ENCODE measurements at regions not wholly inside any gene's neighbourhood (a gene's known extent, or its start where the extent isn't known, plus 50 kb on each side); places are given as distances from the start of the nearest gene placed in this dataset.

DNA sequence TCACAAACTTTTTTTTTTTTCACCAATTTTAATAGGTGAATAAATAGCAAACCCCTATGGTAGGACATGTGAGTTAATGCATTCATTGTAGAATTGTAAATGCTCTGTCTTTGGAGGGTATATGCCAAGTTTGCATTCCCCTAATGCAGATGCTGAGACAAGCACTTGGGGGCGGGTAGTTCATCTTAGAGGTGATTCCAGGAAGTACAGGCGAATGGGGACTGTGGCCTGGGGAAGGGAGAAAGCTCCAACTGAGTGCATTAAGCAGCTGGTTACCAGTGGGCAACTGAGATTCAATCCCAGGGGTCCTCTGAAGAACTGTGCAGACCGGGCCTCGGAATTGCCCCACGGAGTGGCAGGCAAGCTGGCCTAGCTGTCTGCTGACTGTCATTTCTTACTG lies 107.6 kb downstream of the ZNF664 start:
- Histone ChIP-seq H3K4me3 (no peak overlapping the region), H3K36me3 (no peaks in the 10 kb centered on the region), H3K27me3 (no peaks in the 10 kb centered on the region), H3K9me3 (no peaks in the 10 kb centered on the region), H3K27ac (no peak overlapping the region), H3K4me1 (no peaks in the 10 kb centered on the region)
- no peak for TF ChIP-seq POLR2A (IDR thresholded peaks at IDR 0.05)
- no peak for TF ChIP-seq EP300 (IDR thresholded peaks at IDR 0.05)
- TF ChIP-seq, protein P1, sequence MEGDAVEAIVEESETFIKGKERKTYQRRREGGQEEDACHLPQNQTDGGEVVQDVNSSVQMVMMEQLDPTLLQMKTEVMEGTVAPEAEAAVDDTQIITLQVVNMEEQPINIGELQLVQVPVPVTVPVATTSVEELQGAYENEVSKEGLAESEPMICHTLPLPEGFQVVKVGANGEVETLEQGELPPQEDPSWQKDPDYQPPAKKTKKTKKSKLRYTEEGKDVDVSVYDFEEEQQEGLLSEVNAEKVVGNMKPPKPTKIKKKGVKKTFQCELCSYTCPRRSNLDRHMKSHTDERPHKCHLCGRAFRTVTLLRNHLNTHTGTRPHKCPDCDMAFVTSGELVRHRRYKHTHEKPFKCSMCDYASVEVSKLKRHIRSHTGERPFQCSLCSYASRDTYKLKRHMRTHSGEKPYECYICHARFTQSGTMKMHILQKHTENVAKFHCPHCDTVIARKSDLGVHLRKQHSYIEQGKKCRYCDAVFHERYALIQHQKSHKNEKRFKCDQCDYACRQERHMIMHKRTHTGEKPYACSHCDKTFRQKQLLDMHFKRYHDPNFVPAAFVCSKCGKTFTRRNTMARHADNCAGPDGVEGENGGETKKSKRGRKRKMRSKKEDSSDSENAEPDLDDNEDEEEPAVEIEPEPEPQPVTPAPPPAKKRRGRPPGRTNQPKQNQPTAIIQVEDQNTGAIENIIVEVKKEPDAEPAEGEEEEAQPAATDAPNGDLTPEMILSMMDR (IDR thresholded peaks at IDR 0.05): no peak
- 88 to 91% methylated on average over 4 to 5 of the region's 5 CpGs for WGBS, 2 donors
- no peak for DNase-seq (ENCODE audit: low spot score in 2 of 2)

DNA sequence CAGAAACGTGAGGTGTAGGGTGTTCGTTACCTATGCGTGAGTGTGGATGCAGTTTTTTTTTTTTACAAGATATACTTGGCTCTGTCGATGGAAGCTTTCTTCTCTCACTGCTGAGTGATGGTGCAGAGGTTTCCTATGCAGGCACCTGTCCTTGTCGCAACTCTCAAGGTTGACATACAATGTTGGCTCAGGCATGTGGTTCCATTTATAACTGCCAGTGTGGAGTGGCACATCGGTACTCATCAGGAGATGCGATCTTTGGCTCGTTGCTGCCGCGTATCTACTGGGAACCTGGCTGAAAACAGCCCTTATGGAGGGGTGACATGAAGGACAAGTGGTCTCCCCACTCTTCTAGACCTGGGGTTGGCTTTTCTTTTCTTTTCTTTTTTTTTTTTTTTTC lies 109.0 kb downstream of the ZNF664 start:
- WGBS, 2 donors: 97 to 98% methylated on average over 10 of the region's 10 CpGs
- Histone ChIP-seq H3K27me3 (no peaks in the 10 kb centered on the region), H3K4me3 (no peak overlapping the region), H3K9me3 (no peaks in the 10 kb centered on the region), H3K27ac (no peak overlapping the region), H3K36me3 (no peaks in the 10 kb centered on the region), H3K4me1 (no peaks in the 10 kb centered on the region)
- TF ChIP-seq POLR2A (IDR thresholded peaks at IDR 0.05) (no peak), EP300 (IDR thresholded peaks at IDR 0.05) (no peak)
- TF ChIP-seq, protein P1 (IDR thresholded peaks at IDR 0.05): no peak
- DNase-seq (ENCODE audit: low spot score in 2 of 2): no peak

DNA sequence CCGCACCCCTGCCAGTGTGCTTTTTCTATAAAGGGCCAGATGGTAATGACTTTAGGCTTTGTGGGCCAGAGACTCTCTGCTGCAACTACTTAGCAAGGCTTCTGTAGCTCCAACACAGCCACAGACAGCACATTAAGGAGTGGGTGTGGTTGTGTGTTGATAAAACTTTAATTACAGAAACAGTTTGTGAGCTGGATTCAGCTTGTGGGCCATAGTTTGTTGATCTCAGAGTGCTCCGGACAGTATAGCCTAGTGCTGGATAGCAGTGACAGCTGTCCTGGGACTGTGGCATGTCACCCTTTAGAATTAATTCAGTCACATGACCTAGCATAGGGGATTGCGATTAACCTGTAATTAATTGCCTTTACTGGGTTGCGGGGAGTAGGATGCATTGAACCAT lies 109.7 kb downstream of the ZNF664 start:
- DNase-seq (ENCODE audit: low spot score in 2 of 2): no peak
- H3K4me1 ChIP-seq: peaks cover 0 to 1% (median 0%) of the 10 kb centered on the region in 4 donors
- no peaks in the 10 kb centered on the region for H3K36me3 ChIP-seq
- WGBS, 2 donors: 88 to 91% methylated on average over 3 to 4 of the region's 4 CpGs
- H3K27ac ChIP-seq: no peak overlapping the region
- no peaks in the 10 kb centered on the region for H3K9me3 ChIP-seq
- H3K27me3 ChIP-seq: no peaks in the 10 kb centered on the region
- TF ChIP-seq EP300 (IDR thresholded peaks at IDR 0.05): no peak
- TF ChIP-seq, protein P1 (IDR thresholded peaks at IDR 0.05): no peak
- TF ChIP-seq POLR2A (IDR thresholded peaks at IDR 0.05): no peak
- H3K4me3 ChIP-seq: no peak overlapping the region

DNA sequence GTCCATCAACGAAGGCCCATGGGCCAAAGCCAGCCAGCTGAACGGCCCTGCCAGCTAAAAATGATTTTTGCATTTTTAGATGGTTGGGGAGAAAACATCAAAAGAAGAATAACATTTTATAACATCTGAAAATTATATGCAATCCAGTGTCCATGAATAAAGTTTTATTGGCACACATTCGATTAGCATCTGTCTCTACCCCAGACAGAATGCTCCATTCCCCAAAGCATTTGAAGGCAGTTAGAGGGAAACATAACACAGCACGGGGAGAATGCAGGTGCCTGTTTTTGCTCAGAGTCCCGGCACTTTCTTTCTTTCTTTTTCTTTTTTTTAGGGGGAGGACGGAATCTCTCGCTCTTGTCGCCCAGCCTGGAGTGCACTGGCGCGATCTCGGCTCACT lies 110.7 kb downstream of the ZNF664 start:
- no peak overlapping the region for H3K27ac ChIP-seq
- H3K27me3 ChIP-seq: no peaks in the 10 kb centered on the region
- TF ChIP-seq, protein P1 (IDR thresholded peaks at IDR 0.05): no peak
- TF ChIP-seq POLR2A (IDR thresholded peaks at IDR 0.05) (no peak), EP300 (IDR thresholded peaks at IDR 0.05) (no peak)
- no peak for DNase-seq (ENCODE audit: low spot score in 2 of 2)
- H3K4me1 ChIP-seq: peaks cover 0 to 10% (median 0%) of the 10 kb centered on the region in 4 donors
- H3K36me3 ChIP-seq: no peaks in the 10 kb centered on the region
- H3K4me3 ChIP-seq: no peak overlapping the region
- 85 to 86% methylated on average over 11 of the region's 11 CpGs for WGBS, 2 donors
- no peaks in the 10 kb centered on the region for H3K9me3 ChIP-seq

DNA sequence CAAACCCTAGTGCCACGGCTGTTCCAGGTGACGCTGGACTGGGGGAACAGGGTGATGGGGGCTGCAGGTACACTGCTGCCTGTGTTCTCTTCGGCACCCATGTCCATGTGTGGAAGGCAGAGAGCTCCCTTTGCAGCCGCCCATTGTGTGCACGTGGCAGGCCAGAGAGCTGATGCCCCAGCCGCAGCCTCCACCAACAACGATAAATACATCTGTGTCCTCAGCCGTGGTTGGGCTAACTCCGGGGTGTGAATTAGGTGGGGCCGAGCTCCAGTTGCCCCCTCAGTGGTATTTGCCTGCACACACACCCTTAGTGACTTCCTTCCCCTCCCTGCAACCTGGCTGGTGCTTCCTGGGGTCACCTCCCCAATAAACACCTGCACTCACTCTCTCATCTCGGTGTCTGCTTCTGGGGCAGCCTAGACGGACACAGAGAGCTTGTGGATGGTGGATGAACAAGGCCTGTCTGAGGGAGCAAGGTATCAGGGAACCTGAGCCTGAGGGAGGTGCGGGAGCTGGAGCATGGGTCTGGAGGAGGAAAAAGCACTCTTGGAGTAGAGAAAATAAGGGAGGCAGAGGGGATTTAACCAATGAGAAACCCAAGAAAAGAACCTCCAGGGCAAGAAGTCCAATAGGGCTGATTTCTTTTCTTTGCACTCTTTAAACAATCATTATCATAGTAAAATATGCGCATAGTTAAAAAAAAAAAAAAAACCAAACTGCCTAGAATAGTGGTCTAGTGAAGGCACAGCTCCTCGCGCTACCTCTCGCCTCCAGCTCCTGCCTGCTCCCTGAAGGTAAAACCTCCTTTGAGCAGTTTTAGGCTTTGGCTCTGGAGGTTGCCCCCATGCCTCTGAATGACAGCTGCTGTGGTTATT lies 112.6 kb downstream of the ZNF664 start:
- Histone ChIP-seq H3K27ac (no peak overlapping the region), H3K27me3 (no peaks in the 10 kb centered on the region), H3K4me1 (peaks cover 0 to 10% (median 0%) of the 10 kb centered on the region in 4 donors), H3K4me3 (no peak overlapping the region), H3K36me3 (no peaks in the 10 kb centered on the region), H3K9me3 (no peaks in the 10 kb centered on the region)
- 85 to 86% methylated on average over 15 to 17 of the region's 17 CpGs for WGBS, 2 donors
- DNase-seq (ENCODE audit: low spot score in 2 of 2): no peak
- TF ChIP-seq EP300 (IDR thresholded peaks at IDR 0.05) (no peak), POLR2A (IDR thresholded peaks at IDR 0.05) (no peak)
- TF ChIP-seq, protein P1 (IDR thresholded peaks at IDR 0.05): no peak

Data from tibial nerve (tissue), 4 donors.